ENCODE measurements at regions not wholly inside any gene's neighbourhood (a gene's known extent, or its start where the extent isn't known, plus 50 kb on each side); places are given as distances from the start of the nearest gene placed in this dataset.

- CTCF ChIA-PET (ENCODE audit: partially characterized antibody) = interaction anchor here (0.6 to 1.3 kb wide), 3 partner anchors 13 to 19 kb away, joined by 3 read pairs; no protein-coding TSS in a partner anchor
- Histone ChIP-seq H3K9me3 (ENCODE audit: insufficient read depth in 2 of 2, low read depth in 1 of 2, low read length in 1 of 2) (no peaks in the 10 kb centered on the region), H3K36me3 (ENCODE audit: control insufficient read depth in 2 of 4, insufficient read depth in 4 of 4, low read length in 3 of 4) (no peaks in the 10 kb centered on the region), H2AK5ac (ENCODE audit: low read depth, low read length) (no peak overlapping the region), H4K20me1 (replicated peaks in 1 of 2; ENCODE audit: control insufficient read depth in 1 of 2, insufficient read depth in 2 of 2, low read length in 2 of 2) (no peaks in the 10 kb centered on the region), H2BK5ac (ENCODE audit: low read depth, low read length) (no peak overlapping the region), H2AFZ (ENCODE audit: low read length) (no peak overlapping the region), H3K23me2 (ENCODE audit: low read depth, low read length) (peaks cover 2% of the 10 kb centered on the region; the same call in 1 of the 2 replicates), H3K79me1 (ENCODE audit: low read depth, low read length) (no peaks in the 10 kb centered on the region), H2BK15ac (ENCODE audit: low read length) (no peak overlapping the region), H2BK20ac (ENCODE audit: low read length) (no peak overlapping the region), H3K14ac (ENCODE audit: insufficient read length) (no peak overlapping the region), H3K4me3 (ENCODE audit: extremely low read depth in 1 of 4, insufficient read depth in 2 of 4, low read depth in 3 of 4, low read length in 4 of 4) (no peak overlapping the region), H3K4me1 (replicated peaks in 1 of 4; ENCODE audit: control insufficient read depth in 3 of 4, insufficient read depth in 4 of 4, low read length in 3 of 4) (peaks cover 0 to 8% (median 5%) of the 10 kb centered on the region in 4 experiments; a peak in 5 of 7 replicates), H3K4me2 (ENCODE audit: insufficient read depth in 1 of 2, low read depth in 2 of 2, low read length in 2 of 2) (peak overlapping the region in 1 of 2 experiments; percentile 58; a peak in 1 of 4 replicates), H3K4ac (replicated peaks; ENCODE audit: insufficient read length, low read depth, low read length) (no peak overlapping the region), H3K23ac (ENCODE audit: insufficient read length) (no peak overlapping the region), H4K5ac (ENCODE audit: insufficient read length, low read depth, low read length) (no peak overlapping the region), H4K8ac (ENCODE audit: extremely low read depth, insufficient read depth, low read length) (no peak overlapping the region), H3K56ac (replicated peaks; ENCODE audit: insufficient read length, low read depth, low read length) (no peak overlapping the region), H3K18ac (ENCODE audit: extremely low read depth, low read length) (no peak overlapping the region; the same call in 1 of the 2 replicates), H3K79me2 (ENCODE audit: control insufficient read depth in 1 of 2, insufficient read depth in 2 of 2, low read length in 2 of 2) (no peaks in the 10 kb centered on the region), H4K91ac (replicated peaks; ENCODE audit: insufficient read length, low read length) (no peak overlapping the region), H3K27me3 (replicated peaks in 1 of 4; ENCODE audit: control insufficient read depth in 3 of 4, extremely low read depth in 1 of 4, insufficient read depth in 3 of 4, low read length in 3 of 4) (no peaks in the 10 kb centered on the region; a peak in 1 of 7 replicates), H2BK120ac (replicated peaks; ENCODE audit: low read depth, low read length) (no peak overlapping the region), H3K27ac (ENCODE audit: low read depth, low read length) (no peak overlapping the region), H2BK12ac (ENCODE audit: low read depth, low read length) (no peak overlapping the region), H3K9ac (replicated peaks in 1 of 4; ENCODE audit: extremely low read depth in 1 of 4, low read depth in 3 of 4, low read length in 3 of 4) (no peak overlapping the region)
- FAIRE-seq (no peak), DNase-seq (ENCODE audit: low read depth in 1 of 2, low spot score in 2 of 2) (no peak)
- WGBS, 2 experiments (ENCODE audit: extremely low coverage in 1 of 2, insufficient coverage in 1 of 2, insufficient read length in 1 of 2, insufficient replicate concordance in 2 of 2, low coverage in 1 of 2, low lambda C conversion rate in 2 of 2, missing lambda C conversion rate in 1 of 2) = 86% methylated on average over 8 of the region's 8 CpGs; no CpG with 5 or more reads in 1 of the 2 experiments
- POLR2A ChIA-PET (ENCODE audit: partially characterized antibody) = no interaction called here
- TF ChIP-seq E2F6 (IDR thresholded peaks at IDR 0.05) (no peak), ATF2 (IDR thresholded peaks at IDR 0.05; ENCODE audit: low read length) (no peak), BACH1 (IDR thresholded peaks at IDR 0.05; ENCODE audit: low read length) (no peak), TAF7 (optimal IDR thresholded peaks at IDR 0.05; ENCODE audit: borderline replicate concordance, low read depth, low read length) (no peak), SIRT6 (IDR thresholded peaks at IDR 0.05; ENCODE audit: low read length) (no peak), CHD2 (IDR thresholded peaks at IDR 0.05; ENCODE audit: low read length) (no peak), JUN (IDR thresholded peaks at IDR 0.05; ENCODE audit: low read depth, low read length) (no peak), TAF1 (IDR thresholded peaks at IDR 0.05; ENCODE audit: low read depth, low read length) (no peak), ASH2L (IDR thresholded peaks at IDR 0.05; ENCODE audit: low read length) (no peak), SAP30 (IDR thresholded peaks at IDR 0.05; ENCODE audit: insufficient read depth, insufficient replicate concordance, low read length) (no peak), POU5F1 (IDR thresholded peaks at IDR 0.05; ENCODE audit: low read depth, low read length) (no peak)
Measured at GRCh38 chr7:54187886-54188685, 354.1 kb upstream of the VSTM2A start.

Measured in H1 (cell line).